ENCODE measurements at regions not wholly inside any gene's neighbourhood (a gene's known extent, or its start where the extent isn't known, plus 50 kb on each side); places are given as distances from the start of the nearest gene placed in this dataset.
"Not testable (repeated sequence)": the region's sequence is repeated elsewhere in the genome, so short reads cannot be mapped to it uniquely, and the experiment has no call there.

- DNase-seq = not testable (repeated sequence)
These were observed 127.1 kb downstream of the NXPE2 start for GRCh38 chr11:114805431-114805830.

- no peak for DNase-seq
These were observed 133.6 kb downstream of the NXPE2 start for GRCh38 chr11:114811971-114812370.

DNA sequence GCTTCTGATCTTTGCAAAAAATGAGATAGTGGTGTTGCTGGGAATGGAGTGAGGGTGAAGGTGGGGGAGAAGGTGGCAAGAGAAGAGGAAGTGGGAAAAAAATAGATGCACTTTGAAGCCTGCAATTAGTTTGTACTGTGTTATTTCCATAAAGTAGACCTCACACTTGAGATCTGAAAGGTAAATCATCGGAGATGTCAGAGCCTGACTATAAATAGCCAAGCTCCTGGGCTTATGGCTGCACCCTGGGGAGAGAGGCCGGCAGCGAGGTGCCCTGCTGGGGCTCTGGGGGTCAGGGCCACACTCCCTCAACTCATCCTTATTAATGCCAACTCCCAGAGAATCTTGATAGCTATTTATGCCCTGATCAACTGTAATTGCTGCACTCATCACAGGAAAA, 134.4 kb downstream of the NXPE2 start:
- DNase-seq = no peak

DNA sequence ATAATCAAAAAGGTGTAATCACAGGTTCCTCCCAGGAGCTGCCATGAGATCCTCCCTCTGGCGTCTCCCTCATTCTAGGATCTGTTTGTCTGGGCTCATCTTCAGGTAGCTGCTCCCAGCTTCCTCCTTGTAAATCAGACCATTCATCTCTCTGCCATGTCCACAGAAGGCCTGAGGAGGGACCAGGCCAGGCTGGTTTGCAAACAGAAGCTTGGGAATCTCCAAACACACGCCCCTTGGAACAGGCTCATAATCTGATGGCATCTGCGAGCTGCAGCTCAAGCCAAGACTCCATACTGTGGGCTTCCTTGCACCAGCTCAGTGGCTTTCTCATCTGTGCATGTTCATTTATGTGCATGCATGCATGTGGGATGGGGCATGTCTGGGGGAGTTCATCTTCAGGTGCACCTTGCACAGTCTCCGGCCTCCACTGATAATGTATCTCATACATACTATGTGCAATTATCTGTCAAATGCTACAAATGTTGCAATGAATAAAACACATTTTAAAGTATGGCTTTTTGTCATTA, 134.9 kb downstream of the NXPE2 start:
- DNase-seq = no peak

GRCh38 chr11:114815176-114815575, 136.8 kb downstream of the NXPE2 start:
- no peak for DNase-seq

DNA sequence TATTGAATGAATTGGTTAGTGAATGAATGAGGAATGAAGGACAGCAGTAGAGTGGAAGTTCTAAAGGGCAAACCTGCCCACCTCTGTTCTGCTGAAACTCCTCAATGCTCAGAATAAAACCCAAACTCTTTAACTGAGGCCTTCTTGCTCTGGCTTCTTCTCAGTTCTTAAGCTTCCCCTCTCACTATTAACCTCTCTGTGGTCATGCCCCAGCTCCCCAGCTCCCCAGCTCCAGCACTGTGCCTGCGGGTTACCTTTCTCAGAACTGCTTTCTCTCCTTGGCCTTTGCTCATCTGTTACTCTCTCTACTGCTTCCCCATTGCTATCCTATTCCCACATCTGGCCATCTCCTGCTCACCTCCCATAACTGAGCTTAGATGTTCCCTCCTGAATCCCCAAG, 137.4 kb downstream of the NXPE2 start:
- no peak for DNase-seq

DNA sequence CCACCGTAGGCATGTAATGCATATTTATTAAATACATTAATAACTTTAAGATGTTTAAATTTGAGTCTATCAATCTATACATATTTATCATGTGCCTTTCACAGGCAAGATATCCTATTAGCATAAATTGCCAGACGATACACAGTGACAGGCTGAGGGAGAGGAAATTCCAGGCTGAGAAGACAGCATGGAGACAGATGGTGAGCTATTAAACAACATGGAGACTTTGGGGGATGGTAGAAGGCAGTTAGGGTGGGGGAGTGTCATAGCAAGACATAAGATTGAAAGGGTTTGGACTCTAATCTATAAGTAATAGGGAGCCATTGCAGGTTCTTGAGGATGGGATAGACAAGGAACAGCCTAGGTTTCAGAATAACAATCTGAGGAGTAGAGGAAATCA, 138.5 kb downstream of the NXPE2 start:
- DNase-seq = no peak

GRCh38 chr11:114818382-114818781, 140.1 kb downstream of the NXPE2 start:
- DNase-seq = no peak

DNA sequence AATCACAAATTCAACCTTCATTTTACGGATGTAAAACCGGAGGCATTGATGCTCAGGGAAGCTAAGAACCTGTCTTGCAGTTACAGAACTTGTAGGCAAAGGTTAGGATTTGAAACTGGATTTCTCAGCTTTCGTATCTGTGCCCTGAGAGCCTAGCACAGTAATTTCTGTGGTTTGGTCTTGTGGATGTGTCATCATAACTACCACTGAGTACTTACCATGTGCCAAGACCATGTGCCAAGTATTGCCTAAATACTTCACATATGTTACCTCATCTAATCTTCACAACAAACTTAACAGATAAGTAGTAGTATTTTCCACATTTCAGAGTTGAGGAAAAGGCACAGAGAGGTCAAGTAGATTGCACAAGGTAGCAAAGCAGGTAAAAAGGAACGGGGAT, 140.7 kb downstream of the NXPE2 start:
- DNase-seq = no peak

DNA sequence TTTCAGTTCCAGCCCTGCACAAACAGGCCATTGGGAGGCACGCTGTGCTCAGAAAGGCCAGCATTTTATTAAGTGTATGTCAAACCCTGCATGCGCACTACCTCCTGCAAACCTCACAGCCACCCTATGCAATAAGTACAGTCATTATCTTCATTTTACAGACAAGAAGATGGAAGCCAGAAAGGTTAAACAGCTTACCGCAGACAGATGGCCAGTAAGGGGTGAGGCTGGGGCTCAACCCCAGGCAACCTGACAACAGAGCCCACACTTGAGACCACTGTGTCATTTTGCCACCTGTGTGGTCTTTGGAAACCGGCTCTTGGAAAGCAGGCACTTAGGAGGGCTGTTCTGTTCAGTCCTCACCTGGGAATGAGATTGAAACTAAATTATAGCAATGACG, 142.3 kb downstream of the NXPE2 start:
- DNase-seq = no peak

DNA sequence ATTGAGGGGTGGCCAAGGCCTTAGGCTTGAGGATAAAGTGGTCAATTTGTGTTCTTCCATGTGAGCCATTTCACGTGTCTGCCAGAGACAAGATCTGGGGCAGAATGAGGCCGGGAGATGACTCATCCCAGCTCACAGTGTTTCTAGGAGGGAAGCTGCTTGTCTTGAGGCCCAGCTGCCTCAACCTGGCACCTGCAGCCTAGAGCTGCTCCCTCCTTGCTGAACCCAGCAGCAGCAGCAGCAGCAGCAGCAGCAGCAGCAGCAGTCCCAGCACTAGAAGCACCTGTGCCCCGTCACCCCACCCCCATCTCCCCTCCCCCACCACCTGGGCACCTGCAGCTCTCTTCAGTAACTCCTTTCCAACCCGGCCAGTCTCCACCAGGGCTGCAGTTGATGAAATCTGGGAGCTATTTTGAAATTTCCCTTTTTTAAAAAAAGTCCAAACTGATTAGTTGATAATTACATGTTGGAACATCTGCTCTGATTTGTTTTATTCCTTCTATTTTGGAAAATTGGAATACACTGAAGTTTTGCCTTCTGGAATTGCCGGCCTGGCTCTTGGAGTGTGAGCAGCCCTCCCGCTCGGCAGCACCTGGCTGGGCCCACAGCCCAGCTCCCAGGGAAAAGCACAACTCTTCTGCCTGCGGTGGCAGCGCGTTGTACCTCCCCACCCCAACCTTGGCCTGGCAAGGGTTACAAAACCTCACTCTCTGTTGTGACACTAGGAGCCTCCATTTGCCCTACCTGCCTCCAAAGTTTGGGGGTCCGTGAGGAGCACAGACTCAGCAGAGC, 143.5 kb downstream of the NXPE2 start:
- no peak for DNase-seq

DNA sequence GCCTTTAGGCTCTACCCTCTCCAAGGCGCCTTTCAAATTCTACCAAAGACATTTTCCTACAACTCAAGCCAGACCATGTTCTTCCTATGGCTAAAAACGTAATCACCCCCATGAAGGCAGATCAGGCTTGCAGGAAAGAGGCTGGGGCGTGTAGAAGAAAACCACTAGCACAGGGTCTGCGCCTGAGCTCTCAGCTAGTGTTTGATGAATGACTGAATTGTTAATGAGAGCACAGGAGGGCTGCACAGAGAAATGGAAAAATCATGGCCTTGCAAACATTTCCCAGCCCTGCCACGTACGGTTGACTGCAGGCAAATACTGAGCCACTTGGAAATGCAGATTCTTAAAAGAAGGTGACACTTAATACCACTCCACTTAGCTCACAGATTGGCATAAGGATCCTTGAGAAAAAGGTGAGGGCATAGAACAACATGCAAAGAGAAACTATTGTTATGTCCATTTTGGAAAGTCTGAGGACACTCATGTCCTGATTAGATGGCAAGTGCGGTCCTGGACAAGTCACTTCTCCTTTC, 148.6 kb downstream of the NXPE2 start:
- no peak for DNase-seq

DNA sequence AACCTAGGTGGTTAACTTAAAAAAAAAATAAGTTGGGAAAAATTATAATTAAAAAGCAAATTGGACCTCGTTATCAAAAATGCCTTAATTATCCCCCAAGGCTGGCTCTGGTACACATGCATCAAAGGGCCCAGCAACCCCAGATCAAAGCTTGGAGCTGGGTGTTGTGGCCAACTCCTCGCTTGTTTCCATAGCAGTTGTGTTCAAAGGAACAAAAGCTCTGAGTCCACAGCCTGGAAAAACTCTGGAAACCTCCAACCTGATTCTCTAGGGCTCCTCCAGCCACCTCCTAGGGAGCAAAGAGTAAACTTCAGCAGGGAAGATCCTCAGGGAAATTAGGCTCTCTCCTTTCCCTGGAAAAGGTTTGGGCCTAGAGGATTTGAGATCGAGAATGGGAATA, 149.4 kb downstream of the NXPE2 start:
- DNase-seq = no peak

GRCh38 chr11:114832532-114833125, 154.3 kb downstream of the NXPE2 start:
- no peak for DNase-seq

DNA sequence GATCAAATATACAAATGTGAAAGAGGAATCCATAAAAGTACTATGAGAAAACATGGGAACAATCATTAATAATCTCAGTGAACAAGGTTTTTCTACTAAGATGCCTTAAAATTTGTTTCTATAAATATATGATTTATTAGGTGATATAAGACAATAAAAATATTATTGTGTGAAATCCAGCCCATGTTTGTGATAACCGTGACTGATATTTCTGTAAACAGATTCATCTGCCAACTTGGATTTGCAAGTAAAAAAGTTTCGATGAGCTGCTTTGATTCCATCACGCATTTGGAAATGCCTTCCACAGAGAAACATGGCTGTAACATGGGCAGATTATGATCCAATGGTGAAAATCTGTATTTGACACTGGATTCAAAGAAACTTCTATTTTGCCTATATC, 157.8 kb downstream of the NXPE2 start:
- no peak for DNase-seq

- no peak for DNase-seq
These were observed 166.6 kb downstream of the NXPE2 start for GRCh38 chr11:114844896-114845295.

- DNase-seq = no peak
These were observed 167.6 kb downstream of the NXPE2 start for GRCh38 chr11:114845766-114846415.

DNA sequence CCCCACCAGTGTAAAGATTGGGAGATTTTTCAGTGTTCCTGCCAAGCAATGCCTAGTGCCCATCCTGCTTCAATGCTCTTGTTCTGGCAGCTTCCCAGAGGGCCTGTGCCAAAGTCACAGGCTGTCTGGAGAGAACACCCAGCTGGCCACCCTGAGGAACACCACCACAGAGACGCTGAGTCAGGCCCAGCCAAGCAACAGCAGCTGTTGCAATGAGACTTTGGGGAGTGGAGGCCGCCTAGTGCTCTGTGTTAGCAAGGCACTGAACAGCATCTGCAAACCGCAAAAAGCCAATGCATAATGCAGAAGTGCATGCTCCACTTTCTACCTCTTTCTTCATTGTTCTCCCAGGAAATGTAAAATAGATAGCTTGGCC, 168.1 kb downstream of the NXPE2 start:
- peak; percentile 9 for DNase-seq

GRCh38 chr11:114847306-114847975, 169.1 kb downstream of the NXPE2 start:
- DNase-seq = no peak

DNA sequence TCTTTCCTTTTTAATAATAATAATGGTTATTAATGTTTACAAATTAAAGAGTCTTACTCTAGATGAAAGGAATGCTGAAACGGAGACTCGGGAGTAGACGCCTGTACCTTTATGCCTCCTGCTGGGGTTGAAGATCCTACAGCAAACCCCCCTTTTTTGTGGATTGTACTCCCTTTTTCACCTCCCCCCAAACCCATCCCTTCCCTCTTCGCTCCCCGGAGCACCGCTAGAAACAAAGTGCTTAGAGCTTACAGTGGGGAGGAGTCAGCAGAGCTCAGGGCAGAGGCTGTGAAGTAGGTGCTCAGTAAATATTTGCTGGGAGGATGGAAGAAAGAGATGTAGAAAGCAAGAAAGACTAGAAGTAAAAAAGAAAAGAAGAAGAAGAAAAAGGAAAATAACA, 169.7 kb downstream of the NXPE2 start:
- DNase-seq = no peak

- no peak for DNase-seq
These were observed 179.0 kb downstream of the NXPE2 start for GRCh38 chr11:114857281-114857680.

DNA sequence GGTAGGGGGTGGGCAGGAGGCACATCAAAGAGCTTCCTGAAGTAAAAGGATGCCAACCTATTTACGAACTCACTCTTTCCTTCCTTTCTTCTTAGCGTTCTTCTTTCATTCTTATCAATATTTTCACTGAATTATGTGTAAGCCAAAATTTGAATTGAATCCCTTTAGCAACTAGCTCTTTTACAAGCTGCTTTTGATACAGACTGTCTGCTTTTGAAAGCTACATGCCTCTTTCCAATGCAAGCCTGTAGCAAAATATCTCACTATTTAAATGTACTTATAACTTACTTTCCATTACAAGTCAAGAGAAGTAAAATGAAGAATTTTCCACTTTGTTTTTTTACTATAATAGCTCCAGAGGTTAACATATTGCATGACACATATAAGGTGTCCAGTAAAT, 186.6 kb downstream of the NXPE2 start:
- DNase-seq = no peak

- no peak for DNase-seq
These were observed 197.9 kb downstream of the NXPE2 start for GRCh38 chr11:114876234-114876633.
